Loucy (cell line): ENCODE measurements at regions not wholly inside any gene's neighbourhood (a gene's known extent, or its start where the extent isn't known, plus 50 kb on each side); places are given as distances from the start of the nearest gene placed in this dataset.

Source experiments
- H2AFZ ChIP-seq: fragments of 200-600 bp; sonication (generic); 2 replicates; pipeline ENCODE4 v1.6.0; 2016; ENCODE audit warnings: antibody characterized with exemption, mild to moderate bottlenecking, low read length, moderate library complexity
- H3F3A ChIP-seq: fragments of 200-600 bp; 2 replicates; pipeline ENCODE4 v1.6.0; 2016; ENCODE audit warnings: antibody characterized with exemption, low read depth, mild to moderate bottlenecking
- H3K27me3 ChIP-seq: fragments of 200-600 bp; sonication (generic); 2 replicates; pipeline ENCODE4 v1.6.1; 2014; ENCODE audit warnings: low read length, mild to moderate bottlenecking; ENCODE audit not compliant: insufficient read depth, poor library complexity, severe bottlenecking
- H3K36me3 ChIP-seq: fragments of 200-600 bp; sonication (generic); 2 replicates; pipeline ENCODE4 v1.6.1; 2016; ENCODE audit warnings: low read length; ENCODE audit not compliant: insufficient read depth
- H3K4me1 ChIP-seq: fragments of 200-600 bp; sonication (generic); 2 replicates; pipeline ENCODE4 v1.5.1; 2014; ENCODE audit warnings: low read length, mild to moderate bottlenecking; ENCODE audit not compliant: insufficient read depth, poor library complexity, severe bottlenecking
- H3K4me2 ChIP-seq: fragments of 200-600 bp; sonication (generic); 2 replicates; pipeline ENCODE4 v1.6.0; 2014; ENCODE audit warnings: antibody characterized with exemption, low read length, low read depth, mild to moderate bottlenecking; ENCODE audit not compliant: poor library complexity, severe bottlenecking
- H3K4me3 ChIP-seq: fragments of 200-600 bp; sonication (generic); 2 replicates; pipeline ENCODE4 v1.5.1; 2014; ENCODE audit warnings: low read length, mild to moderate bottlenecking, mixed read lengths; ENCODE audit not compliant: poor library complexity, severe bottlenecking
- H3K79me2 ChIP-seq: fragments of 200-600 bp; sonication (generic); 2 replicates; pipeline ENCODE4 v1.6.1; 2014; ENCODE audit warnings: low read length; ENCODE audit not compliant: insufficient read depth
- H3K9ac ChIP-seq: fragments of 200-600 bp; sonication (generic); 2 replicates; pipeline ENCODE4 v1.6.0; 2014; ENCODE audit warnings: mild to moderate bottlenecking, low read depth, low read length, moderate library complexity; ENCODE audit not compliant: poor library complexity, severe bottlenecking
- H3K9me2 ChIP-seq: fragments of 200-600 bp; sonication (generic); replicated peaks from 2 replicates; pipeline ENCODE4 v1.6.1; 2016; ENCODE audit warnings: low read depth, low read length, mixed read lengths
- H3K9me3 ChIP-seq: fragments of 200-600 bp; sonication (generic); 2 replicates; pipeline ENCODE4 v1.6.1; 2014; ENCODE audit warnings: mild to moderate bottlenecking, antibody characterized with exemption, low read length, low read depth; ENCODE audit not compliant: insufficient read depth
- H4K20me1 ChIP-seq: fragments of 200-600 bp; sonication (generic); 2 replicates; pipeline ENCODE4 v1.6.0; 2014; ENCODE audit warnings: antibody characterized with exemption, low read length, mild to moderate bottlenecking; ENCODE audit not compliant: insufficient read depth, poor library complexity, severe bottlenecking
- CTCF ChIP-seq: fragments of 200-600 bp; sonication (generic); conservative IDR thresholded peaks from 2 replicates; pipeline ENCODE4 v1.5.1; 2014; ENCODE audit warnings: mild to moderate bottlenecking, antibody characterized with exemption, low read length
- EZH2phosphoT487 ChIP-seq: fragments of 200-600 bp; IDR thresholded peaks from 2 replicates; pipeline ENCODE4 v1.6.1; 2018; ENCODE audit warnings: antibody characterized with exemption, mild to moderate bottlenecking, moderate library complexity, borderline replicate concordance

GRCh38 chr15:62717496-62717895 is 325.1 kb upstream of the TPM1 start:
- Histone ChIP-seq H3K4me2 (no peak overlapping the region), H3F3A (no peaks in the 10 kb centered on the region), H3K79me2 (no peaks in the 10 kb centered on the region), H2AFZ (no peak overlapping the region), H3K4me3 (no peak overlapping the region), H3K4me1 (no peaks in the 10 kb centered on the region), H3K27me3 (no peaks in the 10 kb centered on the region), H3K9me2 (no peaks in the 10 kb centered on the region), H3K36me3 (no peaks in the 10 kb centered on the region), H3K9ac (no peak overlapping the region), H4K20me1 (no peaks in the 10 kb centered on the region), H3K9me3 (no peaks in the 10 kb centered on the region)
- TF ChIP-seq EZH2phosphoT487, result no peak
- no peak for TF ChIP-seq CTCF

GRCh38 chr15:62719316-62719715 is 323.2 kb upstream of the TPM1 start:
- no peak overlapping the region for H3K4me3 ChIP-seq
- H3F3A ChIP-seq, result no peaks in the 10 kb centered on the region
- no peaks in the 10 kb centered on the region for H3K9me2 ChIP-seq
- H3K4me2 ChIP-seq, result no peak overlapping the region
- H3K9ac ChIP-seq, result no peak overlapping the region
- no peaks in the 10 kb centered on the region for H3K79me2 ChIP-seq
- H2AFZ ChIP-seq, result no peak overlapping the region
- no peaks in the 10 kb centered on the region for H3K36me3 ChIP-seq
- H3K9me3 ChIP-seq, result no peaks in the 10 kb centered on the region
- no peaks in the 10 kb centered on the region for H3K27me3 ChIP-seq
- no peaks in the 10 kb centered on the region for H4K20me1 ChIP-seq
- peaks cover 10% of the 10 kb centered on the region for H3K4me1 ChIP-seq
- TF ChIP-seq EZH2phosphoT487, result no peak

GRCh38 chr15:62722237-62722636 is 320.3 kb upstream of the TPM1 start:
- Histone ChIP-seq H3F3A (no peaks in the 10 kb centered on the region), H2AFZ (0 out of 2 replicates have a peak overlapping the region, but pooled peaks have one; percentile 43), H3K4me3 (no peak overlapping the region), H3K4me2 (no peak overlapping the region), H3K9ac (no peak overlapping the region), H3K79me2 (no peaks in the 10 kb centered on the region), H4K20me1 (no peaks in the 10 kb centered on the region), H3K27me3 (no peaks in the 10 kb centered on the region), H3K36me3 (no peaks in the 10 kb centered on the region), H3K9me3 (no peaks in the 10 kb centered on the region), H3K9me2 (no peaks in the 10 kb centered on the region), H3K4me1 (peaks cover 30% of the 10 kb centered on the region)
- TF ChIP-seq CTCF (no peak), EZH2phosphoT487 (no peak)

GRCh38 chr15:62726461-62726860 is 316.1 kb upstream of the TPM1 start:
- peaks cover 35% of the 10 kb centered on the region for H3K4me1 ChIP-seq
- H2AFZ ChIP-seq, result no peak overlapping the region
- H3K4me2 ChIP-seq, result peak overlapping the region; percentile 52
- no peaks in the 10 kb centered on the region for H4K20me1 ChIP-seq
- H3K36me3 ChIP-seq, result no peaks in the 10 kb centered on the region
- H3K9me2 ChIP-seq, result no peaks in the 10 kb centered on the region
- H3K4me3 ChIP-seq, result peak overlapping the region; percentile 15
- no peaks in the 10 kb centered on the region for H3K79me2 ChIP-seq
- no peak for TF ChIP-seq EZH2phosphoT487
- TF ChIP-seq CTCF, result no peak
- no peaks in the 10 kb centered on the region; the same call in 1 of the 2 replicates for H3K9me3 ChIP-seq
- H3K27me3 ChIP-seq, result no peaks in the 10 kb centered on the region
- H3F3A ChIP-seq, result no peaks in the 10 kb centered on the region
- H3K9ac ChIP-seq, result peak overlapping the region; percentile 34
